SK-N-SH (cell line): ENCODE measurements at regions not wholly inside any gene's neighbourhood (a gene's known extent, or its start where the extent isn't known, plus 50 kb on each side); places are given as distances from the start of the nearest gene placed in this dataset.
A peak's percentile ranks its signal among the peaks of the same experiment; 100 is the strongest.

Experiments used
- SIN3A ChIP-seq: IDR thresholded peaks from 2 replicates; pipeline ENCODE4 v1.6.1; 2012; ENCODE audit warnings: low read depth, mild to moderate bottlenecking, low read length, moderate library complexity, borderline replicate concordance
- TCF12 ChIP-seq: IDR thresholded peaks from 2 replicates; pipeline ENCODE4 v1.4.0; 2012

GRCh38 chr17:71022758-71023157 lies 853.4 kb downstream of the KCNJ2 start:
- TF ChIP-seq SIN3A, result no peak
- TF ChIP-seq TCF12, result peak; percentile 32
